Astrocyte (in vitro differentiated cells and primary cell): ENCODE measurements at regions not wholly inside any gene's neighbourhood (a gene's known extent, or its start where the extent isn't known, plus 50 kb on each side); places are given as distances from the start of the nearest gene placed in this dataset.

Source experiments
- DNase-seq: peaks from one replicate; pipeline ENCODE4 v3.0.0-alpha.2; 2010; ENCODE audit warnings: low read depth
- FAIRE-seq: peaks from 2 replicates; lab custom pipeline; 2011; peaks lifted over from hg19 to GRCh38; lab: Jason Lieb, UNC
- H2AFZ ChIP-seq: 2 replicates; pipeline ENCODE4 v1.6.0; 2012; ENCODE audit warnings: low read depth, low read length, inconsistent platforms
- H3K27ac ChIP-seq: 2 replicates; pipeline ENCODE4 v1.5.1; 2011; ENCODE audit warnings: low read depth, low read length, inconsistent platforms
- H3K27me3 ChIP-seq: 2 replicates; pipeline ENCODE4 v1.6.0; 2011; ENCODE audit warnings: low read length, inconsistent platforms; ENCODE audit not compliant: insufficient read depth
- H3K36me3 ChIP-seq: 2 replicates; pipeline ENCODE4 v1.5.1; 2011; ENCODE audit warnings: low read length, inconsistent platforms; ENCODE audit not compliant: insufficient read depth
- H3K4me1 ChIP-seq: 2 replicates; pipeline ENCODE4 v1.5.1; 2011; ENCODE audit warnings: low read length, inconsistent platforms; ENCODE audit not compliant: insufficient read depth
- H3K4me2 ChIP-seq: 2 replicates; pipeline ENCODE4 v1.6.0; 2012; ENCODE audit warnings: low read length, inconsistent platforms
- H3K4me3 ChIP-seq: 2 replicates; pipeline ENCODE4 v1.5.1; 2011; ENCODE audit warnings: low read depth, mild to moderate bottlenecking, low read length, inconsistent platforms; ENCODE audit not compliant: insufficient read depth
- H3K79me2 ChIP-seq: 2 replicates; pipeline ENCODE4 v1.6.0; 2012; ENCODE audit warnings: mild to moderate bottlenecking, low read length, inconsistent platforms; ENCODE audit not compliant: insufficient read depth
- H3K9ac ChIP-seq: 2 replicates; pipeline ENCODE4 v1.6.0; 2012; ENCODE audit warnings: mild to moderate bottlenecking, low read length, inconsistent platforms
- H3K9me3 ChIP-seq: 2 replicates; pipeline ENCODE4 v1.5.1; 2012; ENCODE audit warnings: low read depth, mild to moderate bottlenecking, low read length, inconsistent platforms; ENCODE audit not compliant: insufficient read depth
- H4K20me1 ChIP-seq: 2 replicates; pipeline ENCODE4 v1.6.0; 2012; ENCODE audit warnings: low read length, inconsistent platforms; ENCODE audit not compliant: insufficient read depth
- H3K27ac Mint-ChIP-seq: one replicate; pipeline ENCODE4 v1.8.0; 2021; ENCODE audit warnings: mild to moderate bottlenecking, mixed read lengths; ENCODE audit not compliant: unreplicated experiment
- H3K27me3 Mint-ChIP-seq: one replicate; pipeline ENCODE4 v1.8.0; 2021; ENCODE audit warnings: low read depth, mixed read lengths; ENCODE audit not compliant: unreplicated experiment
- H3K36me3 Mint-ChIP-seq: one replicate; pipeline ENCODE4 v1.8.0; 2021; ENCODE audit warnings: low read depth, mixed read lengths; ENCODE audit not compliant: unreplicated experiment
- H3K4me1 Mint-ChIP-seq: one replicate; pipeline ENCODE4 v1.8.0; 2021; ENCODE audit warnings: low read depth, mixed read lengths; ENCODE audit not compliant: unreplicated experiment
- H3K4me3 Mint-ChIP-seq: one replicate; pipeline ENCODE4 v1.8.0; 2021; ENCODE audit warnings: mild to moderate bottlenecking, moderate library complexity, mixed read lengths; ENCODE audit not compliant: unreplicated experiment
- H3K9me3 Mint-ChIP-seq: one replicate; pipeline ENCODE4 v1.8.0; 2021; ENCODE audit warnings: mild to moderate bottlenecking, mixed read lengths; ENCODE audit not compliant: unreplicated experiment
- CTCF ChIP-seq: IDR thresholded peaks from 2 replicates; pipeline ENCODE4 v1.5.1; 2011; ENCODE audit warnings: low read depth, mild to moderate bottlenecking, inconsistent platforms, low read length, moderate library complexity; ENCODE audit not compliant: insufficient read depth
- EZH2 ChIP-seq: IDR thresholded peaks from 2 replicates; pipeline ENCODE4 v1.6.1; 2012; ENCODE audit warnings: mild to moderate bottlenecking, low read length, inconsistent platforms; ENCODE audit not compliant: insufficient read depth

GRCh38 chr14:26200687-26201086 lies 397.1 kb downstream of the NOVA1 start:
- H3K9ac ChIP-seq, result no peak overlapping the region
- peak overlapping the region; percentile 72 for H3K4me2 ChIP-seq
- Mint-ChIP-seq H3K9me3 (peaks cover 4% of the 10 kb centered on the region), H3K36me3 (no peaks in the 10 kb centered on the region), H3K27me3 (peaks cover 46% of the 10 kb centered on the region), H3K4me3 (no peak overlapping the region), H3K4me1 (peaks cover 21% of the 10 kb centered on the region), H3K27ac (peak overlapping the region; percentile 87)
- no peaks in the 10 kb centered on the region for H3K9me3 ChIP-seq
- DNase-seq (peak; percentile 40), FAIRE-seq (no peak)
- no peak overlapping the region for H2AFZ ChIP-seq
- H3K36me3 ChIP-seq, result no peaks in the 10 kb centered on the region
- H4K20me1 ChIP-seq, result peaks cover 6% of the 10 kb centered on the region
- H3K27me3 ChIP-seq, result peaks cover 65% of the 10 kb centered on the region
- no peaks in the 10 kb centered on the region for H3K79me2 ChIP-seq
- TF ChIP-seq EZH2 (no peak), CTCF (no peak)
- no peak overlapping the region for H3K27ac ChIP-seq
- peaks cover 19% of the 10 kb centered on the region for H3K4me1 ChIP-seq
- H3K4me3 ChIP-seq, result no peak overlapping the region

- H3K9me3 Mint-ChIP-seq, result peaks cover 4% of the 10 kb centered on the region
- H3K9ac ChIP-seq, result peak overlapping the region; percentile 21
- no peaks in the 10 kb centered on the region for H3K36me3 ChIP-seq
- peak; percentile 87 for DNase-seq
- peaks cover 21% of the 10 kb centered on the region for H3K4me1 Mint-ChIP-seq
- H3K27me3 Mint-ChIP-seq, result peaks cover 47% of the 10 kb centered on the region
- peaks cover 16% of the 10 kb centered on the region for H3K4me1 ChIP-seq
- H3K27me3 ChIP-seq, result peaks cover 64% of the 10 kb centered on the region
- H3K79me2 ChIP-seq, result no peaks in the 10 kb centered on the region
- peaks cover 6% of the 10 kb centered on the region for H4K20me1 ChIP-seq
- H3K27ac Mint-ChIP-seq, result peak overlapping the region; percentile 87
- no peak overlapping the region for H3K4me3 Mint-ChIP-seq
- no peak overlapping the region for H2AFZ ChIP-seq
- H3K27ac ChIP-seq, result peak overlapping the region; percentile 28
- peak overlapping the region; percentile 72 for H3K4me2 ChIP-seq
- TF ChIP-seq CTCF (no peak), EZH2 (no peak)
- no peaks in the 10 kb centered on the region for H3K36me3 Mint-ChIP-seq
- no peaks in the 10 kb centered on the region for H3K9me3 ChIP-seq
- peak; percentile 83 for FAIRE-seq
- H3K4me3 ChIP-seq, result peak overlapping the region; percentile 25
Observed at GRCh38 chr14:26199590-26200370, 398.1 kb downstream of the NOVA1 start.

DNA sequence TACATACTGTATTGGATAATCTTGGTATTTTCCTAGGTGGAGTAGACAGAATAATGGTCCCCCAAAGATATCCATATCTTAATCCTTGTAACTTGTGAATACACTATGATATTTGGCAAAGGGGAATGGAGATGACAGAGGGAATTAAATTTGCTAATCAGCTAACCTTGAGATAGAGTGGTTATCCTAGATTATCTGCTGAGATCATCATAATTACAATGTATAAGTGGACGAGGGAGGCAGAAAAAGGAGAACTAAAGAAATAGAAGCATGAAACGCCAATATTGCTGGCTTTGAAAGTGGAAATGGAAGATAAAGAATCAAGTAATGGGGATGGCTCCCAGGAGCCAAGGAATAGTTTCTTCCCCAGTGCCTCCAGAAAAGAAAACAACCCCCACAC lies 398.7 kb downstream of the NOVA1 start:
- Histone ChIP-seq H3K27ac (no peak overlapping the region), H3K27me3 (peaks cover 66% of the 10 kb centered on the region), H3K9ac (no peak overlapping the region), H3K36me3 (no peaks in the 10 kb centered on the region), H3K4me2 (peak overlapping the region; percentile 72), H4K20me1 (peaks cover 6% of the 10 kb centered on the region), H3K79me2 (no peaks in the 10 kb centered on the region), H3K4me1 (peaks cover 16% of the 10 kb centered on the region), H3K4me3 (no peak overlapping the region), H3K9me3 (no peaks in the 10 kb centered on the region), H2AFZ (no peak overlapping the region)
- Mint-ChIP-seq H3K4me3 (no peak overlapping the region), H3K9me3 (peaks cover 4% of the 10 kb centered on the region), H3K27ac (peak overlapping the region; percentile 87), H3K27me3 (peaks cover 51% of the 10 kb centered on the region), H3K36me3 (no peaks in the 10 kb centered on the region), H3K4me1 (peaks cover 21% of the 10 kb centered on the region)
- no peak for FAIRE-seq
- DNase-seq, result no peak
- TF ChIP-seq EZH2 (no peak), CTCF (no peak)
